SK-N-SH (cell line): ENCODE measurements at regions not wholly inside any gene's neighbourhood (a gene's known extent, or its start where the extent isn't known, plus 50 kb on each side); places are given as distances from the start of the nearest gene placed in this dataset.

Source experiments
- CTCF ChIA-PET: fragments of 300-600, 350-600 bp; formaldehyde crosslinking; extraction: SDS; loops from one replicate; lab custom pipeline; 2021; lab: Yijun Ruan, JAX
- POLR2A ChIA-PET: fragments of 350-600 bp; sonication (Branson Sonifier 250); formaldehyde crosslinking; extraction: SDS; loops from one replicate; lab custom pipeline; 2020; ENCODE audit warnings: antibody characterized with exemption, inconsistent platforms; lab: Yijun Ruan, JAX
- DNase-seq: peaks from one replicate; pipeline ENCODE4 v3.0.0; 2012
- H2AFZ ChIP-seq: fragments of 200-600 bp; sonication (generic); 2 replicates; pipeline ENCODE4 v1.8.1; 2016; ENCODE audit warnings: antibody characterized with exemption, mild to moderate bottlenecking, low read depth
- H3F3A ChIP-seq: fragments of 200-600 bp; sonication (generic); replicated peaks from 2 replicates; pipeline ENCODE3; 2016; ENCODE audit warnings: antibody characterized with exemption, mild to moderate bottlenecking; ENCODE audit not compliant: insufficient read depth
- H3K27ac ChIP-seq, 2 experiments: fragments of 200-500 bp in 1 of 2; fragments of 200-600 bp in 1 of 2; sonication (Bioruptor generic) in 1 of 2; sonication (generic), shearing (Covaris generic) in 1 of 2; 2 replicates each; pipeline versions ENCODE4 v1.5.1 to v1.6.1; 2014 to 2016; ENCODE audit warnings: low read depth in 2 of 2, inconsistent platforms in 1 of 2, low read length in 1 of 2, mild to moderate bottlenecking in 1 of 2, mixed read lengths in 1 of 2
- H3K27me3 ChIP-seq: fragments of 200-600 bp; sonication (generic), shearing (Covaris generic); 2 replicates; pipeline ENCODE4 v1.6.1; 2016; ENCODE audit warnings: mixed run types; ENCODE audit not compliant: insufficient read depth
- H3K36me3 ChIP-seq, 2 experiments: fragments of 200-500 bp in 1 of 2; fragments of 200-600 bp in 1 of 2; sonication (Bioruptor generic) in 1 of 2; sonication (generic) in 1 of 2; replicated peaks in 1 of 2; 2 replicates each; pipeline versions ENCODE3 to v1.5.1; 2014 to 2016; ENCODE audit warnings: low read length in 1 of 2, mild to moderate bottlenecking in 1 of 2; ENCODE audit not compliant: insufficient read depth in 2 of 2, control insufficient read depth in 1 of 2
- H3K4me1 ChIP-seq, 2 experiments: fragments of 200-500 bp in 1 of 2; fragments of 200-600 bp in 1 of 2; sonication (Bioruptor generic) in 1 of 2; sonication (generic), shearing (Covaris generic) in 1 of 2; 2 replicates each; pipeline versions ENCODE4 v1.5.1 to v1.6.1; 2014 to 2016; ENCODE audit warnings: low read depth in 1 of 2, low read length in 1 of 2, mixed run types in 1 of 2; ENCODE audit not compliant: insufficient read depth in 2 of 2, control insufficient read depth in 1 of 2
- H3K4me2 ChIP-seq: fragments of 200-600 bp; sonication (generic), shearing (Covaris generic); 2 replicates; pipeline ENCODE4 v1.6.1; 2017; ENCODE audit warnings: mixed run types
- H3K4me3 ChIP-seq, 2 experiments: fragments of 200-500 bp in 1 of 2; fragments of 200-600 bp in 1 of 2; sonication (Bioruptor generic) in 1 of 2; sonication (generic), shearing (Covaris generic) in 1 of 2; 2 replicates each; pipeline versions ENCODE4 v1.5.1 to v1.8.1; 2014 to 2016; ENCODE audit warnings: low read depth in 2 of 2, inconsistent platforms in 1 of 2, low read length in 1 of 2, mild to moderate bottlenecking in 1 of 2, mixed read lengths in 1 of 2, moderate library complexity in 1 of 2
- H3K79me2 ChIP-seq: fragments of 200-600 bp; sonication (generic); 2 replicates; pipeline ENCODE4 v1.8.1; 2017; ENCODE audit warnings: mild to moderate bottlenecking; ENCODE audit not compliant: insufficient read depth
- H3K9ac ChIP-seq: fragments of 200-600 bp; sonication (generic); 2 replicates; pipeline ENCODE4 v1.6.1; 2017; ENCODE audit warnings: mixed run types
- H3K9me2 ChIP-seq: fragments of 200-600 bp; sonication (generic); 2 replicates; pipeline ENCODE4 v1.6.1; 2017; ENCODE audit warnings: mixed run types
- H3K9me3 ChIP-seq: fragments of 200-600 bp; sonication (generic); 2 replicates; pipeline ENCODE4 v1.6.1; 2017; ENCODE audit warnings: mixed run types, mild to moderate bottlenecking, moderate library complexity
- H4K20me1 ChIP-seq: fragments of 200-600 bp; sonication (generic); 2 replicates; pipeline ENCODE4 v1.6.1; 2017; ENCODE audit warnings: mild to moderate bottlenecking, mixed run types; ENCODE audit not compliant: insufficient read depth
- CHD2 ChIP-seq: fragments of 150-350 bp; IDR thresholded peaks from 2 replicates; pipeline ENCODE4 v1.6.1; 2018; ENCODE audit warnings: low read length; ENCODE audit not compliant: partially characterized antibody
- EP300 ChIP-seq, 2 experiments: IDR thresholded peaks; 2 replicates each; pipeline versions ENCODE4 v1.4.0 to v1.6.1; 2012; ENCODE audit warnings: borderline replicate concordance in 1 of 2, low read depth in 1 of 2, low read length in 1 of 2
- FOSL2 ChIP-seq: IDR thresholded peaks from 2 replicates; pipeline ENCODE4 v1.4.0; 2012; ENCODE audit warnings: low read depth, mild to moderate bottlenecking, moderate library complexity, borderline replicate concordance
- FOXJ3 ChIP-seq: sonication (generic); formaldehyde crosslinking; IDR thresholded peaks from 2 replicates; pipeline ENCODE4 v1.5.1; 2020; ENCODE audit warnings: mild to moderate bottlenecking, missing genetic modification reagents
- FOXM1 ChIP-seq: IDR thresholded peaks from 2 replicates; pipeline ENCODE4 v1.4.0; 2012; ENCODE audit warnings: low read depth, mild to moderate bottlenecking
- GABPA ChIP-seq: IDR thresholded peaks from 2 replicates; pipeline ENCODE4 v1.4.0; 2012; ENCODE audit warnings: low read depth, mild to moderate bottlenecking
- GATA2 ChIP-seq: sonication (generic); formaldehyde crosslinking; IDR thresholded peaks from 2 replicates; pipeline ENCODE4 v1.5.0; 2020; ENCODE audit warnings: mild to moderate bottlenecking, missing genetic modification reagents
- MXI1 ChIP-seq: IDR thresholded peaks from 2 replicates; pipeline ENCODE4 v1.6.1; 2012; ENCODE audit warnings: mild to moderate bottlenecking, low read depth, low read length, improper control_type of control experiment
- NFIC ChIP-seq: IDR thresholded peaks from 2 replicates; pipeline ENCODE4 v1.4.0; 2012; ENCODE audit warnings: borderline replicate concordance
- NRF1 ChIP-seq: IDR thresholded peaks from 2 replicates; pipeline ENCODE4 v1.6.1; 2012; ENCODE audit warnings: low read depth, mild to moderate bottlenecking, low read length
- POLR2AphosphoS5 ChIP-seq: IDR thresholded peaks from 2 replicates; pipeline ENCODE4 v1.6.1; 2012; ENCODE audit warnings: low read depth, low read length
- RCOR1 ChIP-seq: fragments of 150-350 bp; IDR thresholded peaks from 2 replicates; pipeline ENCODE4 v1.6.1; 2017; ENCODE audit warnings: antibody characterized with exemption, low read length
- RFX5 ChIP-seq: IDR thresholded peaks from 2 replicates; pipeline ENCODE4 v1.6.1; 2012; ENCODE audit warnings: mild to moderate bottlenecking, improper control_type of control experiment, low read length
- SMC3 ChIP-seq: IDR thresholded peaks from 2 replicates; pipeline ENCODE4 v1.6.1; 2012; ENCODE audit warnings: low read depth, low read length, improper control_type of control experiment
- TAF1 ChIP-seq: IDR thresholded peaks from 2 replicates; pipeline ENCODE4 v1.6.1; 2012; ENCODE audit warnings: low read depth, mild to moderate bottlenecking, low read length, moderate library complexity, borderline replicate concordance
- TEAD4 ChIP-seq: IDR thresholded peaks from 2 replicates; pipeline ENCODE4 v1.4.0; 2012; ENCODE audit warnings: mild to moderate bottlenecking, borderline replicate concordance; ENCODE audit not compliant: insufficient read depth
- YY1 ChIP-seq: IDR thresholded peaks from 2 replicates; pipeline ENCODE4 v1.4.0; 2012; ENCODE audit warnings: low read depth, mild to moderate bottlenecking
- WGBS: methylation state at CpG from one replicate; pipeline ENCODE4 v1.1.6; 2017; ENCODE audit warnings: low lambda C conversion rate; 5-methylcytosine and 5-hydroxymethylcytosine counted together
- TF ChIP-seq, protein P1 (sequence below): IDR thresholded peaks from 2 replicates; pipeline ENCODE4 v1.4.0; 2012; ENCODE audit warnings: low read depth, borderline replicate concordance
- TF ChIP-seq, protein P2 (sequence below): IDR thresholded peaks from 2 replicates; pipeline ENCODE4 v1.6.1; 2012; ENCODE audit warnings: mild to moderate bottlenecking, low read depth, low read length, moderate library complexity
- TF ChIP-seq, protein P3 (sequence below): fragments of 150-350 bp; IDR thresholded peaks from 2 replicates; pipeline ENCODE4 v1.6.1; 2016; ENCODE audit warnings: mild to moderate bottlenecking, low read depth, low read length
- TF ChIP-seq, protein P4 (sequence below): fragments of 150-350 bp; IDR thresholded peaks from 2 replicates; pipeline ENCODE4 v1.6.1; 2017; ENCODE audit warnings: antibody characterized with exemption, low read length, low read depth, borderline replicate concordance
- TF ChIP-seq, protein P5 (sequence below): IDR thresholded peaks from 2 replicates; pipeline ENCODE4 v1.4.0; 2012; ENCODE audit warnings: low read depth, borderline replicate concordance

DNA sequence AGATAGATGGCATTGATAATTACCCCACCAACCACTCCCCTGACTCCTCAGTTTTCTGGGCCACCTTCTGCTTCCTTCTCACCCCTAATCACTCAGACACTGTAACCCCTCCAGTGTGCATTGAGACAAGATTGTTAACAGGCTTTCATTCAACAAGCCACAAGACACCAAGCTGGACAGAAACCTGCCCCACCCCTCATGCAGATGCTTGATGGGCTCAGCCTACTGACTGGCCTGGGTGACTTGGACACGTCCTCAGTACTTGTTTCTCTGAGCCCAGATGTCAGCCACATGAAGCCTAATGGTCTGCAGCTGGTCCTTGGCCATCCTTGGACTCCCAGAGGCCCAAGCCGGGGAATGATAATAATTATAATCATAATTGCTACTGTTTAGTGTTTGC, 71.4 kb upstream of the SMIM23 start:
- Histone ChIP-seq H3K79me2 (no peaks in the 10 kb centered on the region), H3K36me3 (no peaks in the 10 kb centered on the region), H3K4me2 (no peak overlapping the region), H3F3A (no peaks in the 10 kb centered on the region), H2AFZ (no peak overlapping the region), H3K9me2 (no peaks in the 10 kb centered on the region), H3K4me1 (peaks cover 0 to 12% of the 10 kb centered on the region in 2 experiments; a peak in 1 of 4 replicates), H4K20me1 (no peaks in the 10 kb centered on the region), H3K27me3 (no peaks in the 10 kb centered on the region), H3K27ac (no peak overlapping the region; a peak in 1 of 4 replicates), H3K9ac (no peak overlapping the region), H3K9me3 (no peaks in the 10 kb centered on the region), H3K4me3 (no peak overlapping the region)
- 0% methylated on average over 2 of the region's 2 CpGs for WGBS
- ChIA-PET POLR2A (no interaction called here), CTCF (no interaction called here)
- TF ChIP-seq FOSL2: no peak
- TF ChIP-seq EP300 (IDR thresholded peaks at IDR 0.05; ENCODE audit: borderline replicate concordance in 1 of 2, low read depth in 1 of 2, low read length in 1 of 2): no peak
- no peak for TF ChIP-seq POLR2AphosphoS5
- no peak for TF ChIP-seq FOXJ3
- no peak for TF ChIP-seq GATA2
- TF ChIP-seq, protein P1, sequence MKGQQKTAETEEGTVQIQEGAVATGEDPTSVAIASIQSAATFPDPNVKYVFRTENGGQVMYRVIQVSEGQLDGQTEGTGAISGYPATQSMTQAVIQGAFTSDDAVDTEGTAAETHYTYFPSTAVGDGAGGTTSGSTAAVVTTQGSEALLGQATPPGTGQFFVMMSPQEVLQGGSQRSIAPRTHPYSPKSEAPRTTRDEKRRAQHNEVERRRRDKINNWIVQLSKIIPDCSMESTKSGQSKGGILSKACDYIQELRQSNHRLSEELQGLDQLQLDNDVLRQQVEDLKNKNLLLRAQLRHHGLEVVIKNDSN: no peak
- no peak for TF ChIP-seq SMC3
- no peak for TF ChIP-seq TEAD4
- no peak for TF ChIP-seq RCOR1
- no peak for TF ChIP-seq TAF1
- TF ChIP-seq GABPA: no peak
- TF ChIP-seq, protein P2, sequence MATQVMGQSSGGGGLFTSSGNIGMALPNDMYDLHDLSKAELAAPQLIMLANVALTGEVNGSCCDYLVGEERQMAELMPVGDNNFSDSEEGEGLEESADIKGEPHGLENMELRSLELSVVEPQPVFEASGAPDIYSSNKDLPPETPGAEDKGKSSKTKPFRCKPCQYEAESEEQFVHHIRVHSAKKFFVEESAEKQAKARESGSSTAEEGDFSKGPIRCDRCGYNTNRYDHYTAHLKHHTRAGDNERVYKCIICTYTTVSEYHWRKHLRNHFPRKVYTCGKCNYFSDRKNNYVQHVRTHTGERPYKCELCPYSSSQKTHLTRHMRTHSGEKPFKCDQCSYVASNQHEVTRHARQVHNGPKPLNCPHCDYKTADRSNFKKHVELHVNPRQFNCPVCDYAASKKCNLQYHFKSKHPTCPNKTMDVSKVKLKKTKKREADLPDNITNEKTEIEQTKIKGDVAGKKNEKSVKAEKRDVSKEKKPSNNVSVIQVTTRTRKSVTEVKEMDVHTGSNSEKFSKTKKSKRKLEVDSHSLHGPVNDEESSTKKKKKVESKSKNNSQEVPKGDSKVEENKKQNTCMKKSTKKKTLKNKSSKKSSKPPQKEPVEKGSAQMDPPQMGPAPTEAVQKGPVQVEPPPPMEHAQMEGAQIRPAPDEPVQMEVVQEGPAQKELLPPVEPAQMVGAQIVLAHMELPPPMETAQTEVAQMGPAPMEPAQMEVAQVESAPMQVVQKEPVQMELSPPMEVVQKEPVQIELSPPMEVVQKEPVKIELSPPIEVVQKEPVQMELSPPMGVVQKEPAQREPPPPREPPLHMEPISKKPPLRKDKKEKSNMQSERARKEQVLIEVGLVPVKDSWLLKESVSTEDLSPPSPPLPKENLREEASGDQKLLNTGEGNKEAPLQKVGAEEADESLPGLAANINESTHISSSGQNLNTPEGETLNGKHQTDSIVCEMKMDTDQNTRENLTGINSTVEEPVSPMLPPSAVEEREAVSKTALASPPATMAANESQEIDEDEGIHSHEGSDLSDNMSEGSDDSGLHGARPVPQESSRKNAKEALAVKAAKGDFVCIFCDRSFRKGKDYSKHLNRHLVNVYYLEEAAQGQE: no peak
- no peak for DNase-seq

DNA sequence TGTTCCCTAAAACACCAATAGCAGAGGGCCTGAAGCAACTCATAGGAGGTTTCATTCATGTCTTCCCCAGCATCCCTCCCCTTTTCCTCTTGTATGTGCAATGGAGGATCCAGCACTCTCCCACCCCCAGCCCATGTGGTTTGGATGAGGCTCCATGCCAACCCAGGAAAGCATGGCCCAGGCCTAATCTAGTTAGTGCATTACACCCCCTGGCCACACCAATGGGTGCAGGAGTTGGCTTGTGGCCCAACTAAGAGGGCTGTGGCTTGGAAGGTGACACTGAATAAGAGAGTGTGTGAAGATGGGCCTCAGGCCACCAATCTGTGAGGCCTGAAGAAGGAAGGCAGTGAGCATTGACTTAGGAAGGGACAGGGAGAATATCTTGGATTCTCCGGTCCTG, 70.8 kb upstream of the SMIM23 start:
- TF ChIP-seq EP300 (IDR thresholded peaks at IDR 0.05; ENCODE audit: borderline replicate concordance in 1 of 2, low read depth in 1 of 2, low read length in 1 of 2) (no peak), YY1 (no peak), FOXM1 (no peak), RCOR1 (no peak), MXI1 (no peak), CHD2 (no peak), RFX5 (no peak), NFIC (no peak), NRF1 (no peak)
- TF ChIP-seq, protein P3, sequence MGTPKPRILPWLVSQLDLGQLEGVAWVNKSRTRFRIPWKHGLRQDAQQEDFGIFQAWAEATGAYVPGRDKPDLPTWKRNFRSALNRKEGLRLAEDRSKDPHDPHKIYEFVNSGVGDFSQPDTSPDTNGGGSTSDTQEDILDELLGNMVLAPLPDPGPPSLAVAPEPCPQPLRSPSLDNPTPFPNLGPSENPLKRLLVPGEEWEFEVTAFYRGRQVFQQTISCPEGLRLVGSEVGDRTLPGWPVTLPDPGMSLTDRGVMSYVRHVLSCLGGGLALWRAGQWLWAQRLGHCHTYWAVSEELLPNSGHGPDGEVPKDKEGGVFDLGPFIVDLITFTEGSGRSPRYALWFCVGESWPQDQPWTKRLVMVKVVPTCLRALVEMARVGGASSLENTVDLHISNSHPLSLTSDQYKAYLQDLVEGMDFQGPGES: no peak
- TF ChIP-seq, protein P4, sequence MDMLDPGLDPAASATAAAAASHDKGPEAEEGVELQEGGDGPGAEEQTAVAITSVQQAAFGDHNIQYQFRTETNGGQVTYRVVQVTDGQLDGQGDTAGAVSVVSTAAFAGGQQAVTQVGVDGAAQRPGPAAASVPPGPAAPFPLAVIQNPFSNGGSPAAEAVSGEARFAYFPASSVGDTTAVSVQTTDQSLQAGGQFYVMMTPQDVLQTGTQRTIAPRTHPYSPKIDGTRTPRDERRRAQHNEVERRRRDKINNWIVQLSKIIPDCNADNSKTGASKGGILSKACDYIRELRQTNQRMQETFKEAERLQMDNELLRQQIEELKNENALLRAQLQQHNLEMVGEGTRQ: no peak
- TF ChIP-seq, protein P5, sequence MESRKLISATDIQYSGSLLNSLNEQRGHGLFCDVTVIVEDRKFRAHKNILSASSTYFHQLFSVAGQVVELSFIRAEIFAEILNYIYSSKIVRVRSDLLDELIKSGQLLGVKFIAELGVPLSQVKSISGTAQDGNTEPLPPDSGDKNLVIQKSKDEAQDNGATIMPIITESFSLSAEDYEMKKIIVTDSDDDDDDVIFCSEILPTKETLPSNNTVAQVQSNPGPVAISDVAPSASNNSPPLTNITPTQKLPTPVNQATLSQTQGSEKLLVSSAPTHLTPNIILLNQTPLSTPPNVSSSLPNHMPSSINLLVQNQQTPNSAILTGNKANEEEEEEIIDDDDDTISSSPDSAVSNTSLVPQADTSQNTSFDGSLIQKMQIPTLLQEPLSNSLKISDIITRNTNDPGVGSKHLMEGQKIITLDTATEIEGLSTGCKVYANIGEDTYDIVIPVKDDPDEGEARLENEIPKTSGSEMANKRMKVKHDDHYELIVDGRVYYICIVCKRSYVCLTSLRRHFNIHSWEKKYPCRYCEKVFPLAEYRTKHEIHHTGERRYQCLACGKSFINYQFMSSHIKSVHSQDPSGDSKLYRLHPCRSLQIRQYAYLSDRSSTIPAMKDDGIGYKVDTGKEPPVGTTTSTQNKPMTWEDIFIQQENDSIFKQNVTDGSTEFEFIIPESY: no peak
- H3K27me3 ChIP-seq: no peaks in the 10 kb centered on the region
- no peaks in the 10 kb centered on the region for H3F3A ChIP-seq
- H2AFZ ChIP-seq: no peak overlapping the region
- H3K9me3 ChIP-seq: no peaks in the 10 kb centered on the region
- peaks cover 0 to 12% of the 10 kb centered on the region in 2 experiments; a peak in 1 of 4 replicates for H3K4me1 ChIP-seq
- no peak for DNase-seq
- ChIA-PET POLR2A (no interaction called here), CTCF (no interaction called here)
- H3K9me2 ChIP-seq: no peaks in the 10 kb centered on the region
- H4K20me1 ChIP-seq: no peaks in the 10 kb centered on the region
- H3K4me3 ChIP-seq: no peak overlapping the region
- H3K36me3 ChIP-seq: no peaks in the 10 kb centered on the region
- H3K79me2 ChIP-seq: no peaks in the 10 kb centered on the region
- 20% methylated on average over 1 of the region's 1 CpG for WGBS
- no peak overlapping the region for H3K27ac ChIP-seq
- H3K4me2 ChIP-seq: no peak overlapping the region
- H3K9ac ChIP-seq: no peak overlapping the region
